ENCODE measurements at regions not wholly inside any gene's neighbourhood (a gene's known extent, or its start where the extent isn't known, plus 50 kb on each side); places are given as distances from the start of the nearest gene placed in this dataset.

DNA sequence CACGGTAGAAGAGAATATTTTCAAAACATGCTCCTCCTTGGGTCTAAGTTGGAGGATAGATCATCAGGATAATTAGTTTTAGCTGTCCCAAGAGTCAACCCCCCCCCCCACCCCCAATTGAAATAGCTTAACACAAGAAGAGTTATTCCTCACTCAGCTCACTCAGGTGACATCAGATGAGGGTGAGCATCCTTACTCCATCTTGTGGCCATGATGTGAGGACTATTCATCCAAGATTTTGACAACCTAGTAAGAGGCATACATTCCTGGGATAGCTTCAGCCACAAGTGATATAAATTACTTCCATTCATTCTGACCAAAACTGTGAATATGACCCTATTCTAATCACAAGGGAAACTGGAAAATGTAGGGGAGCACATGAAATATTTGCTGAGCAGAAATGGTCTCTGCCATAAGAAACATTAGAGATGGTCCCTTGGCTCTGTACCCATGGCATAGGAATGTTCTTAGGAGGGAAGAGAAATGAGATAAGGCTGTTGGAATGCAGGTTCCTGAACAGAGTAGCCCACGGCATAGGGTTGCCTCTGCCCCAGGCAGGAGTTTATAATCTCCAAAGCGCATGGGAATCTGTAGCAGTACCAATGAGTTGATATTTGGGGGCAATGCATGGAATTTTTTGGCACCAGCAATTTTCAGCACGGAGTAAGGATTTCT lies 257.2 kb downstream of the CYRIA start:
- no peak for DNase-seq

DNA sequence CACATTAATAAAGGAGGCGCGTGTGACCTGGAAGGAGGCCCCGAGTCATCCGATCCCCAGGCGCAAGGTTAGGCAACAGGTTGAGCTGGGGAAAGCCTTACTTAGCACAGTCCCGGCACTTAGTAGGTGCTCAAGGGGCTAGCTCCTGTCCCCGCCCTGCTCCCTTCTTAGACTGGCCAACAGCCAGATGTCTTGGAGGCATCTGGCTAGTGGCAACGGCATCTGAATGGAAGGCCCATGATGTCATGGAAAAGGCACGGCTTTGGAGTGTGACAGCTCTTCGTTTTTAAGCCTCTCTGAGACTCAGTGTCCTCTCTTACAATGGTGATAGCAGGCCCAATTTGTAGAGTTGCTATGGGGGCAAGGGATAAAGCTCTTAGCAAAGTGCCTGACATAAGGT lies 258.3 kb downstream of the CYRIA start:
- DNase-seq, result no peak

DNA sequence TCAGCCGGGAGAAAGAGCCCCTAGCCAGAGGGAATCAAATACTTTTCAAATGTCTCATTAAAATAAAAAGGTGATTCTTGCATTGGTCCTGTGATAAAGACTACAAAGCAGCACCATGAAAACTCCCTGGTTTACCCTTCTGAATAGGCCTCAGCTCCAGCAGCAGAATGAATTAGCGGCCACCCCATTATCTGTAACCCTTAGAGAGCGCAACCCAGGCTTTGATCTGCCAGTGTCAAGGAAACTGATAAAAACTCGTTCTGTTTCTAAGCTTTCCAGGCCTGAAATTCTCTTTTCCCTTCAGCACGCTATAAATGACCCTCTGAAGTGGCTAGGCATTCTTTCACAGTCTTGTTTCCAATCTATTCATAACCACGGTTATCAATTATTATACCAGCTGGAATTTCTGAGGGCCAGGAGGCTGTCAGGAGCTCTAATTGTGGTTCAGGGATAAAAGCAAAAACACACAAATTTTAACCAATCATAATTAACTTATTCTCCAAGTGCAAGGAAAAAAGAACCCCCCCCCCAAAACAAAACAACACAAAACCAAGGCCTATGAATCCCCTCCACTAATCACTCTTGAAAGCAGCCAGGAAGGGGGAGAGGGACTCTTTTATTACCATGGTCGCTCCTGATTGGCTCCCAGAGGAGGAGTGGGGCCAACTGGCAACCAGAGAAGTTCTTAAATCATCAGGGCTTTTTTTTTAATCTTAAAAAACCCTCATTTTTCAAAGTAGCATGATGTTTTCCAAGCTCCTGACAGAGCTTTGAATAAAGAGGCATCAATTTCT lies 258.9 kb downstream of the CYRIA start:
- no peak for DNase-seq

DNA sequence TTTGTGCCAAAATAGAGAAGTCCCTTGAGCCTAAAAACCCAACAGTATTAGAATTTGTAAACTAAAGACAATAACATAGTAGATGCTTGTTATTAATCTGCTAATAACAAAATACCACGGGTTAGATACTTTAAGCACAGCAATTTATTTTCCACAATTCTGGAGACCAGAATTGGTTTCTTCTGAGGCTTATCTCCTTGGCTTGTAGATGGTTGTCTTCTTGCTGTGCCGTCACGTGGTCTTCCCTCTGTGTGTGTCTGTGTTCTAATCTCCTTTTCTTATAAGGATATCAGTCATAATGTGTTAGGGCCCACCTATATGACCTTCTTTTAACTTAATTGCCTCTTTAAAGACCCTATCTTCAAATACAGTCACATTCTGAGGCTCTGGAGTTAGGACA lies 260.1 kb downstream of the CYRIA start:
- DNase-seq, result no peak

DNA sequence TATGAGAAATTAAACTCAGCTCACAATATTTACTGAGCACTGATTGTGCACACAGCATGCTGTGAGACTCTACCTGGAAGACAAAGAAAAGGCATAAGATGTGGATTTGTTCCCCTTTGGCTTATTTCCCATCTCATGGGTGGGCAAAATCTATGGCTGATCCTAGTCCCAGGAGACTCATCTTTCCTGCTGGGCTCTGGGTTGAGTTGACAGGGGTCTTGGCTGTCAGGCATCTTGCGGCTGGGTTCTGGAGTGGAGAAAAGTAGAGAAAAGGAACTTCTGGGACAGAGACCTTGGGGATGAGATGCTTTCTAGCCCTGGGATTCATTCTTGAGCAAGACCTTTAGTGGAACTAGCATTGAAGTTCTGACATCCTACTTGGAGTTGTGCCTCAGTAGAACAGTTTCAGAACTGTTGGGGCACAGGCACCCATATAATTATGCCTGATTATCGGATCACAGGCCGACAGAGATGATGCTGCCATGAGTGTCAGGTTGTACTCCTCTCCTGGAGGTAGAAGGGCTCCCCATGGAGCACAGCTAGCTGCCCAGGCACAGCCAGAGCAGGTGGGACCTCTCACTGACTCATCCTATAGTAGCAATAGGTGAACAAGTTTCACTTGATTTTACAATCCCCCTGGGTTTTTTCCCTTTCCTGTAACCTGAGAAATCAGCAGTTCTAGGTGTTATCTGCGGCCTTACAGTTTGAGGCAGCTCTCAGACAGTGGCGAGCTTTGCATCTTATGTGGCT lies 260.9 kb downstream of the CYRIA start:
- DNase-seq, result no peak

DNA sequence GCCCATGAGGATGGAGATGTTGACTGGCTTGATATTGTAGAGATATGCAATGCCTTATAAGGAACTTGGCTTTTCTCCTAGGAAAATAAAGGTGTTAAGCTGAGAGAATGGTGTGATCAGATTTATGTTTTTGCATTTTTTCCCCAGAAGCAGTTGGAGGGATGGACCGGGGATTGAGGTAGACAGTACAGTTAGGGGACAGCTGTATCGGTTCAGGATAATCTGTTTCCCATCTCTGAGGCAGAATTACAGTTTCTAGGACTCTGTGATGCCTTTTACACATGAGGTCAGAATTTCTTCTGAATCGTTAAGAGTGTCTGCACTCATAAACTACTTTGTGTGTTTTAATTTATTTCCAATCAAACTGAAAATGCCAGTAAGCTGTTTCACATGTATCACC lies 261.5 kb downstream of the CYRIA start:
- no peak for DNase-seq

DNA sequence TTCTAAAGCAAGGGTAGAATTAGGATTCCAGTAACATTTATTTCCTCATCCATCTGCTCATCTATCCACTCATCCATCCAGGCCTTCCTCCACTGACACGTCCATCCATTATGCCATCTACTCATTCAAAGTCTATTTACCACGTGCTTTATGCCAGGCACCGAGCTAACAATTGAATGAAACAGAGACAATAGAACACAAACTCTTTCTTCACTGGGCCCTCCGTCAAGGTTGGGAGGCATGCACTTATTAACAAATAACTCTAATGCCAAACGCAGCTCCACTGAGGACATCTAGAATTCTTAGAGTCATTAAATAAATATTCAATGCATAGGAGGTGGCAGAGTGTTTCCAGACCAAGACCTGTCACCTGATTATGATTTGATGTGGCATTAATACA lies 262.7 kb downstream of the CYRIA start:
- DNase-seq, result no peak

DNA sequence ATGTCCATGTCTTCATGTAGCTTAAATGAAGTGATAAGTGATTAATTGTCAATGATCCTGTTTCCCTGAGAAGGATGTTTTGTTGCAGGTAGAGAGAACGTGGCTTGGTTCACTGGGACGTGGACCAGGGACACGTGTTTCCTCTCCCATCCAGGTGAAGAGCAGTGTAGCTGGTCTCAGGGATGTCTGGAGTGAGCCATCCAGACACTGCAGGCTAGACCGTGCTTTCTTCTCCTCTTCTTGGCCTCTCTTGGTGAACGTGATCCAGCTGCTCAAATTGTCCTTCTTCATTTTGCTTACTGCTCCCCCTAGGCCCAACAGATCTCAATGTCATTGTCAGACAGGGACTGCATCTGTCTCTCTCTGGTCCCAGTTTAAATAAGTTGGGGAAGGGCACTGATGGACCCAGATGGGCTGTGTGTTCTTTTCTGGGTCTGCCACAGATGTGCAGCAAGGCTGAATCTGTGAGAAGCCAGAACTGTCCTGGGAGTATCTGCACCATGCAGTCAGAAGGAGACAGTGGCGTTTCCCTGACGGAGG lies 263.8 kb downstream of the CYRIA start:
- DNase-seq, result no peak

DNA sequence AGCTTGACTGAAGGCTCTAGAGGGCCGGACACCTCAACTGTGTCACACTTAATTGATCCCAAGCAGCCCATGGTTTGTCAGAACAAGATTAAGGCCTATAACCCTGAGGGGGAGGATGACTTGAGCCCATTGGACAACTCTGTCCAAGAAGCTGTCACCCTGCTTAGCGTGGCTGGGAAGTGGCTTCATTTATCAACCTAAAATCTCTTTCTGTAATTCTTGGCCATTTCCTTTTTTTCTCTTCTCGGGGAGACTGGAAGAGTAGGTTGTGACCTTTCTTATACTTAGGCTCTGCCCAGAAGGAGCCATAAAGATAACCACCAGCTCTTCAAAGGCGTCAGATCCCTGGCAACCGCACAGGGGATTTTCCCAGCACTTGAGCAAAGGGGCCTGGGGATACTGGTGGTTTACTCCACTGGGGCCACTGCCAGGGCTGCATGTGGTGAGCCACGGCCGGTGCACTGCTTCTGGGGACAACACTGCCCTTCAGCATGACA lies 265.5 kb downstream of the CYRIA start:
- DNase-seq, result no peak

DNA sequence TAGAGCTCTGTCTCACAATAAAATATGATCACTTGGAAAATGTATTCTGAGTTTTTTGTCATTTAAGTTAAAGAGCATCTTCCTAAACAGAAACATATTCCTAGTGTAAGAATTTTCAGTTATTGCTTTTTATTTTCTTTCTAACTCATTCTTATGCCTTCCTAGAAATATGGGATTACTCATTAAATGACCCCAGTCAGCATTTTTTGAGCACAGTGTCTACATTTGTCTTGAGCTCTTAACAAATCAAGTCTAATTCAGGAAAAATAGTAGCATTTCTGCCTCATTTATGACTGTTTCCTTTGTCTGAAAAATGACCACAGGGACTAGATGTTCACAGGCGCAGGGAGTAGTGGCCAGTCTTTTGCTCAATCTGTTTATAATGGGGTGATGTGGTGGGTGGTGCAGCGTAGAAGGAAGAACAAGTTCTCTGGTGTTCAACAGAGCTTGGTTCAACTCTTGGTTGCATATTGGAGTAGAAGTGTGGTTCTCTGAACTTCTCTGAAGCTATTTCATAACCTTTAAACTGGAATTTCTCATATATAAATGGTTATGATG lies 267.1 kb downstream of the CYRIA start:
- DNase-seq, result no peak

DNA sequence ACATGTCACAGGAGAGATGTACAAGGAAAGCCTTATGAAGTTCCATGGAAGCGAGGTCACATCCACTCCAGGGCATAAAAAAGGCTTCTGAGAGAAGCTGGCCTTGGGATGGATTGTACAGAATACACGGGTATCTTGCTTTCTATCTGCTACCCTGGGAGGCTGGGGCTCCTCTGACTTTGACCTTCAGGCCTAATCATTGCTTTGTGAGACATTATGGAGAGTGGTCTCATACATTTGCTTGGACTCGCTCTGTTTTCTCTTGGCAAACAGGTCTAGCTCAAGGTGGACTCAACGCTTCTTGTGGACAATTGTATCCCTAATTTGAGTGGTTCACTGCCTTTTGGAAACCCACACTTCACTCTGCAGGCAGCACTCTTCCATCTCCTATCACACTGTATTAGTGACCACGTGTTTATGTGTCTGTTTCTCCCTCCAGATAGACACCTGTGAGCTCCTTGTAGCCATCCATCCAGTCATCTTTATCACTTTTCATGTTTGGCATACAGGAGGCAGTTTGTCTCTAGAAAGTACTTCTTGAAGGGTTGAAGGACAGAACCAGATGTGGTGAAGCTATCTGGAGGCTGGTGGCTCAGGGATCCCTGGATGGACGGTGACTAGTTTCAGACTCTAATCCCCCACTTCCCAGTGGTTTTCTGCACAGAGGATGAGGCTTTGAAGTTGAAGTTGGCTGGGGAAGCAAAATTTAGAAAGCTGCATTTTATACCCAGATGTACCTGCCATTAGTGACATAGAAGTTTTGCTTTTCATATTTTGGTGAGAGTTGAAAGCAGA lies 267.8 kb downstream of the CYRIA start:
- DNase-seq, result no peak

DNA sequence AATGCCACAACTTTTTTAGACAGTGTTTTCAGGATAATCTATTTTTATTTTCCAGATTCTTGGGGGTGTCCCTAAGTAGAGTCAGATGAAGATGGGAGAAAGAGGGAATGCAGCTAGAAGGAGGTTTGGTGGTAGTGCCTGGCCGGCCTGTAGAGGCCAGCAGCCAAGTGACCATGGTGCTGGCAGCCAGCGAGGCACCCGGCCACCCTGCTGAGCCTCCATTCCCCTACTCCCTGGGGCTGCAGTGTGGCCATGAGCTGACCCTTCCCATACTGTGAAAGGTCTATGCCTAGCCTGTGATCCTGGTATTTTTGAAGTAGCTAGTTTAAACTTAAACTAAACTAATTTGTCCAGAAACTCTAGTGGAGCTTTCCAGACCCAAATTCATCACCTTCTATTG lies 268.6 kb downstream of the CYRIA start:
- DNase-seq, result no peak

DNA sequence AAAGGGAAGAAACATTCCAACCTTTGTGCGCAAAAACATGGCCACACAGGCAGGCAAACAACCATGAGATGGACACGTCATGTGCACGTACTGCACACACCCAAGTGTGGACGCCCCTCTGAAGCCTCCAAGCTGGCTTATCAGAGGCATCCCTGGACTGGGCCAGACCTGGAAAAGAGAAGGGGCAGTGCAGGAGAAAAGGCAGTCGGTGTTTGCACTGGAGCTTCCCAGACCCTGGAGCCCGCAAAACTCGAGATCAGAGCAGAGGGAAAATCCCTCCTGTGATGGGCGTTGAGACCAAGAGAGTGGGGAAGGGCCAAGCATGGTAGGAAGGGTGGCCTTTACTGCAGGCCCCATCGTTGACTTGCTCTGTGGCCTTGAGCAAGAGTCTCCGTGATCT lies 269.5 kb downstream of the CYRIA start:
- DNase-seq, result no peak

DNA sequence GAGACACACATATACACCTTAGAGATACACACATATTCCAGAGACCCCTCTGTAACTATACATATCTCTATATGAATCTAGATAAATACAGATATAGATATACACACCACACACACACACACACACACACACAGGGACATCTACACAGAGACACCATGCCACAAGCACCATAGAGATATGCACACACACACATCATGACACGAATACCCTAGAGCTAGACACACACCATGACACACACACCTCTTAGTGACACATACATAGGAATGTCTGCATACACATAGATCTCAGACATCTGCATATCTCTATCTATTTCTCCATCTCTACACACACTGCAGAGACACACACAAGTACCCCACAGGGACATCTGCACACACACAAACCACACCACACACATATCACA lies 270.0 kb downstream of the CYRIA start:
- DNase-seq, result no peak

DNA sequence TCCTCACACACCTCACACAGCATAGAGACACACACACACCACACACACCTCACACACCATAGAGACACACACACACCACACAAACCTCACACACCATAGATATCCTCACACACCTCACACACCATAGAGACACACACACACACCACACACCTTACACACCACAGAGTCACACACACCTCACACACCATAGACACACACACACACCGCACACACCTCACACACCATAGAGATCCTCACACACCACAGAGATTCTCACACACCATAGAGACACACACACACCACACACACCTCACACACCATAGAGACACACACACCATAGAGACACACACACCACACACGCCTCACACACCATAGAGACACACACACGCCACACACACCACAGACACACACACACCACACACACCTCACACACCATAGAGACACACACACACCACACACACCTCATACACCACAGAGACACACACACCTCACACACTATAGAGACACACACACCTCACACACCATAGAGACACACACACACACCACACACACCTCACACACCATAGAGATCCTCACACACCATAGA lies 270.6 kb downstream of the CYRIA start:
- DNase-seq, result no peak

DNA sequence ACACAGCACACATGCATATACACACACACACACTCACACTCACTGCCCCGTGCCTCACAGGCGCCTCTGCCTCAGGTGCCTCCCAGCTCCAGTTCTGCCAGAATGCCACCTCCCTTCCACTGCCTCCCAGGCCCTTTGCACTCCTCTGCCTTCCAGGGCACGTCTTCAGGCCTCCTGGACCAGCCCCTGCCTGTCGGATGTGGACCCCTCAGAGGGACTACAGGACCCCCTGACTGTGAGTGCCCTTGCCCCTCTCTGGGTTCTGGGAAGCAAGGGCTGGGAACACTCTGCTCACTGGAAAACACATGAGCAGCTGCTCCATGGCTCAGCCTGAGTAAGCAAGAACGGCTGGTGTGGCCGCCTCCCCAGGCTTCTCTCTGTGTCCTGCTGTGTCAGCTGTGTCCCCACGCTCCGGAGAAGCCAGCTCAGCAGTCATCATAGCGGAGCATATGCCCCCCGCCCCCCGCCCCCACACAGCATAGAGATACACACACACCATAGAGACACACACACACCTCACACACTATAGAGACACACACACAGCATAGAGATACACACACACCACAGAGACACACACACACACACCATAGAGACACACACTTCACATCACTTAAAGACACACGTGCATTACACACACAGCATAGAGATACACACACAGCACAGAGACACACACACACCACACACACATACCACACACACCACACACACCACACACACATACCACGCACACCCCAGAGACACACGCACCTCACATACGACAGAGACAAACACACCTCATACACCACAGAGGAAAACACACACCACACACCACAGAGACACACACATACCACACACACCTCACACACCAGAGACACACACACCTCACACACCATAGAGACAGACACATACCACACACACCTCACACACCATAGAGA lies 271.3 kb downstream of the CYRIA start:
- no peak for DNase-seq

DNA sequence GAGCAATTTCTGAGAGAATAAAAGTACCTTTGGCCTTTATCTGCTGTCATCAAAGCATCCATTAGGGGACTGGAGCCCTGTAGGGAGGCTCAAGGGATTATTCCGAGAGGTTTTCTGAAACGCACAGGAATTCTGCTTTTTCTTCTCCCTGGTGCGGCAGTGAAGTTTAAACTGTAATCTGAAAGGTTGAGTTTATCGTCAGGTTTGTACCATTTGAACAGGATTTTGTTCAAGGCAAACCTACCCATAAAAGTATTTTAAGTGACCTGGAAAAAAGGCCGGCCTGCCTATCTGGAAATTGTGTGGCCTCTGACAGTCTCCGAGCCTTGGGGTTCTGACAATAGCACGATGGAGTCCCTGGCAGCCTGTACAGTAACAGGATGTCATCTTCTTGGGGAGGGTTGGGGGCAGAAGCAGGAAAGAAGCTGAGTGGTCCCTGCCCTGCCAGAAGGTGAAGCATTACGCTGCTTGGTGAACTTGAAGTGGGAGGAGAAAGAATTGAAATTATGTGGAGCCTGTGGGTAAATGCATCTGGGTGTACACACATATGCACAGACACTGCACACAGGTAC lies 272.0 kb downstream of the CYRIA start:
- DNase-seq, result no peak

DNA sequence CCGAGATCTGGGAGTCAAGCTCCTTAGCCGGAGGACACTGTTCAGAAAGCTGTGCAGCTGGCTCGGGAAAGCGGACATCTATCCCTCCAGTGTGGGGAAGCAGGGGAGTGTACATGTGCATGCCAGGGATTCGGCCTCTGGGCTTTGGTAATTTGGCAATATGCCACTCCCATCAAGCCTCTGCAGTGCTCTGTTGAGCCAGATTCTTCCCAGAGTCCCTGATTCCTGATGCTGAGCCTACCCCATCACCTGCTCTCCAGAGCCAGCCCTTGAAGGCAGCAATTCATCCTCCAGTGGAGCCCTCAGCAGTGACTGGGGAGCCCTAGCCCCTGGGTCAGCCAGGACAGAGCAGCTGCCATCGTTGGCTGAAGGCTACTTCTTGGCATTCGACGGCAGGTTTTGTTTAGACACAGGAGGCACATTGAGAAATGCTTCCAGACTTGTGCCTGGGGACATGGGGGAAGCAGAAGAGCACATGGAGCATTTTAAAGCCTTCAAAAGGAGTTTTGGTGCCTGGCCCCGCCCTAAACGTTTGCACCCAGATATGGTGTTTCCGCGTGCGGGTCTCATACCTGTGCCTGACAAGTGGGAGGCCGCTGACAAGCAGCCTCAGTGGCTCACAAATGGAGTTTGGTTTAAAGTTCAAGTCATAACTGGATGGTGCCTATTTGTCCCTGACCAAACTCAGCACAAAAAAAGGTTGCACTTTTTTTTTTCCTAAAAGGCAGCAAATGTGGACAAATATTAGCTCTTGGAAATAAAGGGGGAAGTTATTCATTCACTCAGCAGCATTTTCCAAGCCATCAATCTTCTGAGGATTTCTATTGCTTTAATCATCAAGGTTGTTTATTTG lies 272.8 kb downstream of the CYRIA start:
- DNase-seq, result no peak

DNA sequence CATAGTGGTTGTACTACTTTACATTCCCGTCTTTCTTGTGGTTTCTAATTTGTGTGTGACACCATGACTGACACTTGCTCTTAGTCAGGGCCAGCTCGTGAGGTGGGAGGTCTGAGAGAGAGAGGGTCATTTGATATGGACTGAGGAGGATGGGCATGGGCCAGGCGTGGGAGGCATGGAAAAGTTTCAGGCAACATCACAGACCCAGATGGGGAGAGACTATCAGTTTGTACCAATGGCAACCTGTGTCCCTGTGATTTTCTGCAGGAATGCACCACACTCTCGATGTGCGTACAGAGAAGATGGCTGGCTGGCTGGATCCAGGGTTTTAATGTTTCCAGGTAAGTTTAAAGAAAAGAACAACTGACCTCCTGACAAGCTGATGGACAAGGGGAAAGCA lies 273.6 kb downstream of the CYRIA start:
- no peak for DNase-seq

All from effector CD4-positive, alpha-beta T cell (primary cell).